Caco-2 (cell line): ENCODE measurements at regions not wholly inside any gene's neighbourhood (a gene's known extent, or its start where the extent isn't known, plus 50 kb on each side); places are given as distances from the start of the nearest gene placed in this dataset.
A peak's percentile ranks its signal among the peaks of the same experiment; 100 is the strongest.

Experiments used
- BruUV-seq: library from RNA; stranded (reverse); fragments of 400-500 nt; replicated peaks from 2 replicates; lab custom pipeline; 2021; lab: Mats Ljungman, UMichigan
- CTCF ChIA-PET: fragments of 300-600 bp; sonication (Branson Sonifier 250); formaldehyde crosslinking; loops from one replicate; lab custom pipeline; 2022; ENCODE audit warnings: antibody characterized with exemption; lab: Charles Lee
- POLR2A ChIA-PET: fragments of 300-600 bp; sonication (Branson Sonifier 250); formaldehyde crosslinking; loops from one replicate; lab custom pipeline; 2022; ENCODE audit warnings: antibody characterized with exemption; lab: Charles Lee
- DNase-seq, 2 experiments: peaks; one replicate each; pipeline versions ENCODE4 v3.0.0 to v3.0.0-alpha.2; 2020 to 2022
- H3K27me3 ChIP-seq: replicated peaks from 2 replicates; pipeline ENCODE4 v1.6.0; 2011; ENCODE audit warnings: low read length; ENCODE audit not compliant: control insufficient read depth, insufficient read depth
- H3K36me3 ChIP-seq: 2 replicates; pipeline ENCODE4 v1.5.1; 2011; ENCODE audit warnings: low read length; ENCODE audit not compliant: control insufficient read depth, insufficient read depth
- H3K4me1 ChIP-seq: fragments of 250-450 bp; sonication (Bioruptor Pico); 2 replicates; pipeline ENCODE4 v1.5.1; 2020; ENCODE audit warnings: mild to moderate bottlenecking
- H3K4me3 ChIP-seq: 2 replicates; pipeline ENCODE4 v1.5.1; 2011; ENCODE audit warnings: low read depth, mild to moderate bottlenecking, control low read depth, low read length
- H3K9me3 ChIP-seq: fragments of 250-450 bp; sonication (Bioruptor Pico); 2 replicates; pipeline ENCODE4 v1.5.1; 2020; ENCODE audit warnings: mild to moderate bottlenecking, moderate library complexity
- H3K27ac Mint-ChIP-seq: one replicate; pipeline ENCODE4 v1.8.0; 2022; ENCODE audit warnings: mixed read lengths; ENCODE audit not compliant: unreplicated experiment
- H3K27me3 Mint-ChIP-seq: one replicate; pipeline ENCODE4 v1.8.0; 2022; ENCODE audit warnings: mixed read lengths; ENCODE audit not compliant: insufficient read depth, unreplicated experiment
- H3K36me3 Mint-ChIP-seq: one replicate; pipeline ENCODE4 v1.8.0; 2022; ENCODE audit warnings: mild to moderate bottlenecking, mixed read lengths; ENCODE audit not compliant: insufficient read depth, unreplicated experiment
- H3K4me1 Mint-ChIP-seq: one replicate; pipeline ENCODE4 v1.8.0; 2022; ENCODE audit warnings: low read depth, mixed read lengths; ENCODE audit not compliant: unreplicated experiment
- H3K4me3 Mint-ChIP-seq: one replicate; pipeline ENCODE4 v1.8.0; 2022; ENCODE audit warnings: mild to moderate bottlenecking, moderate library complexity, mixed read lengths; ENCODE audit not compliant: unreplicated experiment
- H3K9me3 Mint-ChIP-seq: one replicate; pipeline ENCODE4 v1.8.0; 2022; ENCODE audit warnings: mixed read lengths; ENCODE audit not compliant: unreplicated experiment
- CTCF ChIP-seq, 2 experiments: fragments of 200-600 bp in 1 of 2; IDR thresholded peaks; 1 replicate in 1 of 2; 2 replicates in 1 of 2; pipeline versions ENCODE4 v1.5.1 to v1.8.0; 2011 to 2022; ENCODE audit warnings: antibody characterized with exemption in 1 of 2, control low read depth in 1 of 2, inconsistent platforms in 1 of 2, low read depth in 1 of 2, low read length in 1 of 2, mild to moderate bottlenecking in 1 of 2, moderate library complexity in 1 of 2; ENCODE audit not compliant: insufficient read depth in 1 of 2, severe bottlenecking in 1 of 2, unreplicated experiment in 1 of 2
- intact Hi-C: fragments of 100-400 bp; cut with micrococcal nuclease; formaldehyde crosslinking; loops from one replicate; pipeline ENCODE4 v1.10.0; 2022; ENCODE audit not compliant: unreplicated experiment

GRCh38 chr1:36651176-36651910, 168.6 kb upstream of the CSF3R start:
- Mint-ChIP-seq H3K4me3 (no peak overlapping the region), H3K4me1 (no peaks in the 10 kb centered on the region), H3K27ac (no peak overlapping the region), H3K9me3 (no peaks in the 10 kb centered on the region), H3K36me3 (no peaks in the 10 kb centered on the region), H3K27me3 (peaks cover 29% of the 10 kb centered on the region)
- DNase-seq = no peak
- TF ChIP-seq CTCF (IDR thresholded peaks at IDR 0.05; ENCODE audit: insufficient read depth in 1 of 2, low read depth in 1 of 2, low read length in 1 of 2, severe bottlenecking in 1 of 2, unreplicated experiment in 1 of 2) = no peak
- Histone ChIP-seq H3K27me3 (no peaks in the 10 kb centered on the region), H3K4me1 (no peaks in the 10 kb centered on the region), H3K9me3 (no peaks in the 10 kb centered on the region), H3K36me3 (no peaks in the 10 kb centered on the region), H3K4me3 (no peak overlapping the region)
- intact Hi-C loops = no loop called here
- ChIA-PET CTCF (interaction anchor here (0.6 to 1.3 kb wide), 2 partner anchors 75 to 164 kb away, joined by 3 to 5 read pairs; no protein-coding TSS in a partner anchor), POLR2A (no interaction called here)
- BruUV-seq = no TSS peak

GRCh38 chr1:36650200-36651065, 167.7 kb upstream of the CSF3R start:
- Mint-ChIP-seq H3K27me3 (peaks cover 30% of the 10 kb centered on the region), H3K4me1 (no peaks in the 10 kb centered on the region), H3K4me3 (no peak overlapping the region), H3K36me3 (no peaks in the 10 kb centered on the region), H3K9me3 (no peaks in the 10 kb centered on the region), H3K27ac (no peak overlapping the region)
- intact Hi-C loops = no loop called here
- Histone ChIP-seq H3K36me3 (no peaks in the 10 kb centered on the region), H3K4me3 (no peak overlapping the region), H3K27me3 (no peaks in the 10 kb centered on the region), H3K9me3 (no peaks in the 10 kb centered on the region), H3K4me1 (no peaks in the 10 kb centered on the region)
- peak; percentile 56 to 64 for DNase-seq
- no TSS peak for BruUV-seq
- ChIA-PET POLR2A (no interaction called here), CTCF (interaction anchor here (1.3 kb wide), 1 partner anchor 74 kb away, joined by 5 read pairs; no protein-coding TSS in a partner anchor)
- TF ChIP-seq CTCF (IDR thresholded peaks at IDR 0.05; ENCODE audit: insufficient read depth in 1 of 2, low read depth in 1 of 2, low read length in 1 of 2, severe bottlenecking in 1 of 2, unreplicated experiment in 1 of 2) = peak; percentile 61 to 73

- no peaks in the 10 kb centered on the region for H3K9me3 ChIP-seq
- Mint-ChIP-seq H3K27ac (no peak overlapping the region), H3K27me3 (peaks cover 25% of the 10 kb centered on the region), H3K9me3 (no peaks in the 10 kb centered on the region), H3K36me3 (no peaks in the 10 kb centered on the region), H3K4me1 (no peaks in the 10 kb centered on the region), H3K4me3 (no peak overlapping the region)
- no TSS peak for BruUV-seq
- H3K36me3 ChIP-seq = no peaks in the 10 kb centered on the region
- H3K27me3 ChIP-seq = no peaks in the 10 kb centered on the region; the same call in 1 of the 2 replicates
- POLR2A ChIA-PET = no interaction called here
- CTCF ChIA-PET = no interaction called here
- intact Hi-C loops = no loop called here
- no peak overlapping the region for H3K4me3 ChIP-seq
- no peak for DNase-seq
- no peak for TF ChIP-seq CTCF (IDR thresholded peaks at IDR 0.05; ENCODE audit: insufficient read depth in 1 of 2, low read depth in 1 of 2, low read length in 1 of 2, severe bottlenecking in 1 of 2, unreplicated experiment in 1 of 2)
- no peaks in the 10 kb centered on the region for H3K4me1 ChIP-seq
These were observed 163.2 kb upstream of the CSF3R start for GRCh38 chr1:36645867-36646266.
